UCSD-AML1 (cell line): ENCODE measurements at regions not wholly inside any gene's neighbourhood (a gene's known extent, or its start where the extent isn't known, plus 50 kb on each side); places are given as distances from the start of the nearest gene placed in this dataset.
A peak's percentile ranks its signal among the peaks of the same experiment; 100 is the strongest.

Source experiments
- DNase-seq: peaks from one replicate; lab custom pipeline; 2025; ENCODE audit not compliant: unreplicated experiment; lab: John Stamatoyannopoulos, UW

- DNase-seq, result no peak
Measured at GRCh38 chr3:82311901-82312300, 550.5 kb upstream of the GBE1 start.

GRCh38 chr3:82308755-82309154, 547.3 kb upstream of the GBE1 start:
- peak; percentile 0 for DNase-seq

- peak; percentile 1 for DNase-seq
Measured at GRCh38 chr3:82306189-82306588, 544.7 kb upstream of the GBE1 start.

GRCh38 chr3:82294609-82295008, 533.2 kb upstream of the GBE1 start:
- DNase-seq, result no peak

- DNase-seq, result no peak
Measured at GRCh38 chr3:82293867-82294266, 532.4 kb upstream of the GBE1 start.

GRCh38 chr3:82293435-82293834, 532.0 kb upstream of the GBE1 start:
- DNase-seq, result no peak

GRCh38 chr3:82287562-82287961, 526.1 kb upstream of the GBE1 start:
- no peak for DNase-seq

- peak; percentile 2 for DNase-seq
Measured at GRCh38 chr3:82281205-82281604, 519.8 kb upstream of the GBE1 start.

GRCh38 chr3:82276992-82277391, 515.5 kb upstream of the GBE1 start:
- no peak for DNase-seq

- DNase-seq, result no peak
Measured at GRCh38 chr3:82274897-82275296, 513.5 kb upstream of the GBE1 start.

- no peak for DNase-seq
Measured at GRCh38 chr3:82265747-82266146, 504.3 kb upstream of the GBE1 start.

- no peak for DNase-seq
Measured at GRCh38 chr3:82262193-82262592, 500.7 kb upstream of the GBE1 start.

- DNase-seq, result no peak
Measured at GRCh38 chr3:82261637-82262036, 500.2 kb upstream of the GBE1 start.

GRCh38 chr3:82261013-82261412, 499.6 kb upstream of the GBE1 start:
- no peak for DNase-seq

GRCh38 chr3:82259994-82260393, 498.5 kb upstream of the GBE1 start:
- DNase-seq, result no peak

- DNase-seq, result no peak
Measured at GRCh38 chr3:82240322-82240721, 478.9 kb upstream of the GBE1 start.

- no peak for DNase-seq
Measured at GRCh38 chr3:82236257-82236656, 474.8 kb upstream of the GBE1 start.

GRCh38 chr3:82229397-82229796, 468.0 kb upstream of the GBE1 start:
- DNase-seq, result peak; percentile 41

- DNase-seq, result no peak
Measured at GRCh38 chr3:82224661-82225060, 463.2 kb upstream of the GBE1 start.

- DNase-seq, result no peak
Measured at GRCh38 chr3:82222401-82222800, 461.0 kb upstream of the GBE1 start.

- DNase-seq, result no peak
Measured at GRCh38 chr3:82217571-82217970, 456.1 kb upstream of the GBE1 start.

- no peak for DNase-seq
Measured at GRCh38 chr3:82208002-82208710, 446.7 kb upstream of the GBE1 start.

- DNase-seq, result no peak
Measured at GRCh38 chr3:82202269-82202668, 440.8 kb upstream of the GBE1 start.
